ENCODE measurements at regions not wholly inside any gene's neighbourhood (a gene's known extent, or its start where the extent isn't known, plus 50 kb on each side); places are given as distances from the start of the nearest gene placed in this dataset.

DNA sequence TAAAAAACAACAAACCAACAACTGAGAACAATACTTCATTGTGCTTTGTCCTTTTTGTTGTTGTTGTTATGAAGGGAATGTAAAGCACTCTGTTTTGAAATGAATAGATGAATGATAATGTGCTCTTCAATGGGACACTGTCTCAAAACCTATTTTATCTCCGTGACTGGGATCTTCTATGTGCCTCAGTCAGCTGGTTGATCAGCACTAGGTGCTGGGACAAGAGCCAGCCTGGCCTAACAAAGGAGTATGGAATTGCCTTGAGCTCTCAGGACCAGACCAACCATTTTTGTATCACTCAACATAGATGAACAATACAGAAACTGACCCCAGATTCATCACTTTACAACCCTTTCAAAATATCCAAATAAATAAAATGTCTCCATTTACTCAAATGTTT lies 440.2 kb downstream of the KCNJ2 start:
- TF ChIP-seq, protein P1, sequence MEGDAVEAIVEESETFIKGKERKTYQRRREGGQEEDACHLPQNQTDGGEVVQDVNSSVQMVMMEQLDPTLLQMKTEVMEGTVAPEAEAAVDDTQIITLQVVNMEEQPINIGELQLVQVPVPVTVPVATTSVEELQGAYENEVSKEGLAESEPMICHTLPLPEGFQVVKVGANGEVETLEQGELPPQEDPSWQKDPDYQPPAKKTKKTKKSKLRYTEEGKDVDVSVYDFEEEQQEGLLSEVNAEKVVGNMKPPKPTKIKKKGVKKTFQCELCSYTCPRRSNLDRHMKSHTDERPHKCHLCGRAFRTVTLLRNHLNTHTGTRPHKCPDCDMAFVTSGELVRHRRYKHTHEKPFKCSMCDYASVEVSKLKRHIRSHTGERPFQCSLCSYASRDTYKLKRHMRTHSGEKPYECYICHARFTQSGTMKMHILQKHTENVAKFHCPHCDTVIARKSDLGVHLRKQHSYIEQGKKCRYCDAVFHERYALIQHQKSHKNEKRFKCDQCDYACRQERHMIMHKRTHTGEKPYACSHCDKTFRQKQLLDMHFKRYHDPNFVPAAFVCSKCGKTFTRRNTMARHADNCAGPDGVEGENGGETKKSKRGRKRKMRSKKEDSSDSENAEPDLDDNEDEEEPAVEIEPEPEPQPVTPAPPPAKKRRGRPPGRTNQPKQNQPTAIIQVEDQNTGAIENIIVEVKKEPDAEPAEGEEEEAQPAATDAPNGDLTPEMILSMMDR (IDR thresholded peaks at IDR 0.05), result no peak
- no peak for TF ChIP-seq EZH2 (IDR thresholded peaks at IDR 0.05; ENCODE audit: borderline replicate concordance, insufficient read depth, low read depth, low read length, poor library complexity, severe bottlenecking)

All from B cell (primary cell).